SU-DHL-6 (cell line): ENCODE measurements at regions not wholly inside any gene's neighbourhood (a gene's known extent, or its start where the extent isn't known, plus 50 kb on each side); places are given as distances from the start of the nearest gene placed in this dataset.
"Not testable (repeated sequence)": the region's sequence is repeated elsewhere in the genome, so short reads cannot be mapped to it uniquely, and the experiment has no call there.

ENCODE experiments used
- H2AFZ ChIP-seq: fragments of 200-600 bp; sonication (generic); 2 replicates; pipeline ENCODE4 v1.6.1; 2014; ENCODE audit warnings: low read depth, mild to moderate bottlenecking, moderate library complexity, mixed read lengths, antibody characterized with exemption, low read length; ENCODE audit not compliant: severe bottlenecking
- H3F3A ChIP-seq: fragments of 200-600 bp; shearing (Covaris generic); 2 replicates; pipeline ENCODE4 v1.6.0; 2016; ENCODE audit warnings: antibody characterized with exemption, mild to moderate bottlenecking; ENCODE audit not compliant: insufficient read depth
- H3K27ac ChIP-seq: fragments of 200-600 bp; sonication (generic); 2 replicates; pipeline ENCODE4 v1.5.1; 2016; ENCODE audit warnings: low read depth, mild to moderate bottlenecking, low read length, moderate library complexity, mixed read lengths
- H3K27me3 ChIP-seq: fragments of 200-600 bp; sonication (generic), shearing (Covaris generic); 2 replicates; pipeline ENCODE4 v1.6.0; 2014; ENCODE audit warnings: mild to moderate bottlenecking, low read length
- H3K36me3 ChIP-seq: fragments of 200-600 bp; sonication (generic); 2 replicates; pipeline ENCODE4 v1.6.1; 2014; ENCODE audit warnings: mild to moderate bottlenecking, low read length, mixed read lengths
- H3K4me2 ChIP-seq: fragments of 300-600, 200-600 bp; shearing (Covaris generic), sonication (generic); 2 replicates; pipeline ENCODE4 v1.6.0; 2014; ENCODE audit warnings: low read length, low read depth, mild to moderate bottlenecking; ENCODE audit not compliant: poor library complexity, severe bottlenecking
- H3K4me3 ChIP-seq: fragments of 200-600 bp; sonication (generic); 2 replicates; pipeline ENCODE4 v1.5.1; 2014; ENCODE audit warnings: antibody characterized with exemption, low read length, mild to moderate bottlenecking, mixed read lengths; ENCODE audit not compliant: insufficient read depth, poor library complexity, severe bottlenecking
- H3K79me2 ChIP-seq: fragments of 200-600 bp; sonication (generic); 2 replicates; pipeline ENCODE4 v1.6.1; 2014; ENCODE audit warnings: mild to moderate bottlenecking, low read length, moderate library complexity; ENCODE audit not compliant: insufficient read depth
- H3K9ac ChIP-seq: fragments of 200-600 bp; sonication (generic); 2 replicates; pipeline ENCODE4 v1.7.0; 2014; ENCODE audit warnings: mild to moderate bottlenecking, low read length
- H3K9me2 ChIP-seq: fragments of 200-600 bp; sonication (generic); replicated peaks from 2 replicates; pipeline ENCODE4 v1.6.1; 2014; ENCODE audit warnings: low read length; ENCODE audit not compliant: insufficient read depth
- H3K9me3 ChIP-seq: fragments of 200-600 bp; sonication (generic); 2 replicates; pipeline ENCODE4 v1.6.1; 2014; ENCODE audit warnings: low read length, mixed read lengths; ENCODE audit not compliant: insufficient read depth
- H4K20me1 ChIP-seq: fragments of 200-600 bp; sonication (generic); 2 replicates; pipeline ENCODE4 v1.6.1; 2014; ENCODE audit warnings: low read depth, mild to moderate bottlenecking, antibody characterized with exemption, low read length, moderate library complexity, mixed read lengths
- CTCF ChIP-seq: fragments of 200-600 bp; sonication (generic); IDR thresholded peaks from one replicate; pipeline ENCODE4 v1.5.1; 2017; ENCODE audit warnings: antibody characterized with exemption, mild to moderate bottlenecking, low read length, moderate library complexity; ENCODE audit not compliant: insufficient read depth, poor library complexity, severe bottlenecking
- EZH2phosphoT487 ChIP-seq: fragments of 200-600 bp; sonication (generic), shearing (Covaris generic); conservative IDR thresholded peaks from 2 replicates; pipeline ENCODE4 v1.6.1; 2018; ENCODE audit warnings: mild to moderate bottlenecking, antibody characterized with exemption, low read length, moderate library complexity, mixed read lengths

- Histone ChIP-seq H3K4me2 (no peak overlapping the region), H3K79me2 (no peaks in the 10 kb centered on the region), H3K9ac (no peak overlapping the region), H3K27ac (no peak overlapping the region), H2AFZ (no peak overlapping the region), H3F3A (no peaks in the 10 kb centered on the region), H3K9me2 (no peaks in the 10 kb centered on the region), H4K20me1 (no peaks in the 10 kb centered on the region), H3K4me3 (no peak overlapping the region), H3K36me3 (no peaks in the 10 kb centered on the region), H3K9me3 (no peaks in the 10 kb centered on the region), H3K27me3 (no peaks in the 10 kb centered on the region)
- TF ChIP-seq CTCF (no peak), EZH2phosphoT487 (no peak)
Measured at GRCh38 chr4:189136462-189136861, 804.2 kb upstream of the FRG1 start.

GRCh38 chr4:189143263-189143952 is 797.3 kb upstream of the FRG1 start:
- no peak overlapping the region for H3K4me2 ChIP-seq
- no peaks in the 10 kb centered on the region for H4K20me1 ChIP-seq
- H3K27ac ChIP-seq: no peak overlapping the region
- no peaks in the 10 kb centered on the region for H3K9me2 ChIP-seq
- H3K79me2 ChIP-seq: no peaks in the 10 kb centered on the region
- no peaks in the 10 kb centered on the region for H3K36me3 ChIP-seq
- no peaks in the 10 kb centered on the region; the same call in 1 of the 2 replicates for H3K27me3 ChIP-seq
- no peaks in the 10 kb centered on the region for H3F3A ChIP-seq
- H2AFZ ChIP-seq: no peak overlapping the region
- H3K4me3 ChIP-seq: no peak overlapping the region
- H3K9ac ChIP-seq: no peak overlapping the region
- H3K9me3 ChIP-seq: no peaks in the 10 kb centered on the region
- TF ChIP-seq CTCF: no peak
- no peak for TF ChIP-seq EZH2phosphoT487

- Histone ChIP-seq H3K4me2 (no peak overlapping the region), H3F3A (no peaks in the 10 kb centered on the region), H3K9ac (no peak overlapping the region), H4K20me1 (no peaks in the 10 kb centered on the region), H3K4me3 (no peak overlapping the region), H3K27ac (no peak overlapping the region), H3K9me2 (no peaks in the 10 kb centered on the region), H2AFZ (no peak overlapping the region), H3K36me3 (no peaks in the 10 kb centered on the region), H3K27me3 (no peaks in the 10 kb centered on the region; the same call in 1 of the 2 replicates), H3K9me3 (no peaks in the 10 kb centered on the region), H3K79me2 (no peaks in the 10 kb centered on the region)
- TF ChIP-seq CTCF: no peak
- no peak for TF ChIP-seq EZH2phosphoT487
Measured at GRCh38 chr4:189147005-189147929, 793.4 kb upstream of the FRG1 start.

- H3K9ac ChIP-seq, H4K20me1 ChIP-seq, H3K9me3 ChIP-seq, H3K4me2 ChIP-seq, H3K27me3 ChIP-seq, H3K27ac ChIP-seq, H2AFZ ChIP-seq, H3K79me2 ChIP-seq, H3K36me3 ChIP-seq, H3F3A ChIP-seq, H3K9me2 ChIP-seq, H3K4me3 ChIP-seq: not testable (repeated sequence)
Measured at GRCh38 chr4:189155083-189155482, 785.6 kb upstream of the FRG1 start.
